GM23338 (cell line): ENCODE measurements at regions not wholly inside any gene's neighbourhood (a gene's known extent, or its start where the extent isn't known, plus 50 kb on each side); places are given as distances from the start of the nearest gene placed in this dataset.

Experiments used
- CREB1 ChIP-seq: fragments of 250-450 bp; sonication (Bioruptor Pico); IDR thresholded peaks from 2 replicates; pipeline ENCODE4 v1.5.0; 2020; ENCODE audit warnings: low read depth, mild to moderate bottlenecking, moderate library complexity
- CTCF ChIP-seq, 2 experiments: fragments of 200-600 bp in 1 of 2; sonication (generic) in 1 of 2; conservative IDR thresholded peaks; 2 replicates each; pipeline versions ENCODE4 v1.5.1 to v1.6.1; 2016 to 2017; ENCODE audit warnings: antibody characterized with exemption in 2 of 2, low read depth in 2 of 2, mild to moderate bottlenecking in 2 of 2, moderate library complexity in 1 of 2
- ETS1 ChIP-seq: IDR thresholded peaks from 2 replicates; pipeline ENCODE4 v1.6.1; 2016; ENCODE audit warnings: antibody characterized with exemption
- EZH2 ChIP-seq: fragments of 200-600 bp; sonication (generic); IDR thresholded peaks from one replicate; pipeline ENCODE4 v1.8.0; 2017; ENCODE audit warnings: antibody characterized with exemption, mild to moderate bottlenecking, low read depth; ENCODE audit not compliant: unreplicated experiment
- EZH2phosphoT487 ChIP-seq: fragments of 200-600 bp; sonication (generic); IDR thresholded peaks from one replicate; pipeline ENCODE4 v1.8.1; 2018; ENCODE audit warnings: antibody characterized with exemption; ENCODE audit not compliant: unreplicated experiment
- JUNB ChIP-seq: IDR thresholded peaks from one replicate; pipeline ENCODE4 v1.6.1; 2016; ENCODE audit warnings: antibody characterized with exemption; ENCODE audit not compliant: unreplicated experiment
- NANOG ChIP-seq: IDR thresholded peaks from 2 replicates; pipeline ENCODE4 v1.6.1; 2016; ENCODE audit warnings: antibody characterized with exemption, borderline replicate concordance
- POLR2AphosphoS5 ChIP-seq: IDR thresholded peaks from 2 replicates; pipeline ENCODE4 v1.6.1; 2016; ENCODE audit warnings: antibody characterized with exemption, low read depth
- REST ChIP-seq: IDR thresholded peaks from one replicate; pipeline ENCODE4 v1.6.1; 2018; ENCODE audit warnings: antibody characterized with exemption; ENCODE audit not compliant: unreplicated experiment
- ZNF114 ChIP-seq: fragments of 250-450 bp; sonication (Bioruptor Pico); IDR thresholded peaks from 2 replicates; pipeline ENCODE4 v1.5.0; 2020; ENCODE audit warnings: mild to moderate bottlenecking, moderate library complexity
- ZNF331 ChIP-seq: fragments of 250-450 bp; sonication (Bioruptor Pico); IDR thresholded peaks from 2 replicates; pipeline ENCODE4 v1.5.0; 2020; ENCODE audit warnings: low read depth, mild to moderate bottlenecking, moderate library complexity
- ZNF462 ChIP-seq: fragments of 250-450 bp; sonication (Bioruptor Pico); IDR thresholded peaks from 2 replicates; pipeline ENCODE4 v1.5.0; 2020; ENCODE audit warnings: mild to moderate bottlenecking, moderate library complexity

DNA sequence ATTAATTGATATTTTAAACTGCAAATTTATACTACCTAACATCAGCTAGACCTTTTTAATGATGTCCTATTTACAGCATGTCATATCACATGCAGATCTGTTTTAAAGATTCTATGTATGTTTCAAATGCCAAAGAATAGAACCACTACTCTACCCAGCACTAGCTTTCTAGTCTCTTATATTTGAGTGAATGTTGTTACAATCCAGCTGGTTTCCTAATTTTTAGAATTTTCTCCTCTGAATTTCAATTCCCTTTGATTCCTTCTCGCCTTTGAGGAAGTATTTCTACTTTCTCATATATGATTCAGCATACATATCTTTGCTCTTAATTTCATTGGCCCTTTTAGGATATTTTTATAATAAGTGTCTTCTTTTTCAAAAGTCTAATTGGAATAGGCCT lies 841.9 kb downstream of the TMTC2 start:
- TF ChIP-seq CTCF (conservative IDR thresholded peaks at IDR 0.05; ENCODE audit: low read depth in 2 of 2) (no peak), EZH2 (no peak), ZNF114 (no peak), POLR2AphosphoS5 (no peak), CREB1 (CRISPR knock-in tag) (no peak), NANOG (no peak), JUNB (no peak), EZH2phosphoT487 (no peak), REST (no peak), ZNF462 (CRISPR knock-in tag) (no peak), ZNF331 (CRISPR knock-in tag) (no peak), ETS1 (no peak)
